Peyer's patch (tissue), 4 donors: ENCODE measurements at regions not wholly inside any gene's neighbourhood (a gene's known extent, or its start where the extent isn't known, plus 50 kb on each side); places are given as distances from the start of the nearest gene placed in this dataset.

Experiments used
- DNase-seq, 3 donors: peaks; one replicate each; pipeline ENCODE4 v3.0.0-alpha.2; 2017 to 2019
- H3K27ac ChIP-seq, 4 donors: fragments of 200-600 bp; sonication (generic); one replicate each; pipeline ENCODE4 v1.5.1; 2016 to 2019
- H3K27me3 ChIP-seq, 2 donors: fragments of 200-600 bp; sonication (generic); one replicate each; pipeline ENCODE4 v1.5.1; 2019
- H3K36me3 ChIP-seq, 3 donors: fragments of 200-600 bp; sonication (generic); one replicate each; pipeline ENCODE4 v1.5.1; 2016 to 2019
- H3K4me1 ChIP-seq, 4 donors: fragments of 200-600 bp; sonication (generic); one replicate each; pipeline ENCODE4 v1.5.1; 2016 to 2019
- H3K4me3 ChIP-seq, 4 donors: fragments of 200-600 bp; sonication (generic); 1 replicate in 3 of 4; 2 replicates in 1 of 4; pipeline ENCODE4 v1.5.1; 2016 to 2019; ENCODE audit warnings: mild to moderate bottlenecking in 1 of 4
- H3K9me3 ChIP-seq, 4 donors: fragments of 200-600 bp; sonication (generic); one replicate each; pipeline ENCODE4 v1.5.1; 2016 to 2019; ENCODE audit warnings: mild to moderate bottlenecking in 1 of 4
- CTCF ChIP-seq, 6 experiments: fragments of 450-650 bp in 4 of 6; fragments of 200-600 bp in 2 of 6; sonication (generic) in 1 of 6; IDR thresholded peaks; one replicate each; pipeline ENCODE4 v1.5.1; 2017 to 2019; ENCODE audit warnings: antibody characterized with exemption in 6 of 6, mild to moderate bottlenecking in 3 of 6, moderate library complexity in 1 of 6
- POLR2A ChIP-seq, 2 donors: fragments of 450-650 bp; IDR thresholded peaks; one replicate each; pipeline ENCODE4 v1.5.1; 2017; ENCODE audit warnings: antibody characterized with exemption in 2 of 2, mild to moderate bottlenecking in 2 of 2, moderate library complexity in 2 of 2

DNA sequence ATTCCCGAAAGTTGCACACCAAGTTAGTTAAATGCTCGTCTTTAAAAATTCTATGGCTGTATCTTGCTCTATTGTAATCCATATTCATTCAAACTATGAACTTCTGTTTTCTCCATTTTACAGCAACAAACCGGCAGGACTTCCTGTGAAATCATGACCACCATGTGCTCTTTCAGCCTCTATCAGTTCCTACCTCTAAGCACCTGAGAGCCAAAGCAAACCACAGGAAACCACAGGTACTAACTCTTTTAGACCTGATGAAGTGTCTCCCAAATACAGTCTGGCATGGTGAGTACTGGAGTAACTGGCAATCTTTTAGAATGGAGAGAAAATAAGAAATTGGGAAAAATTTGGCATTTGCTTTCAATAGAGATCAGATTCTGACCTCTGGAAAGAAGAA, 186.5 kb upstream of the SLITRK3 start:
- no peak for DNase-seq
- no peaks in the 10 kb centered on the region for H3K27me3 ChIP-seq
- TF ChIP-seq CTCF (IDR thresholded peaks at IDR 0.05) (no peak), POLR2A (IDR thresholded peaks at IDR 0.05) (no peak)
- no peaks in the 10 kb centered on the region for H3K36me3 ChIP-seq
- H3K4me3 ChIP-seq, result no peak overlapping the region
- H3K27ac ChIP-seq, result no peak overlapping the region
- H3K9me3 ChIP-seq, result no peaks in the 10 kb centered on the region
- H3K4me1 ChIP-seq, result no peaks in the 10 kb centered on the region

DNA sequence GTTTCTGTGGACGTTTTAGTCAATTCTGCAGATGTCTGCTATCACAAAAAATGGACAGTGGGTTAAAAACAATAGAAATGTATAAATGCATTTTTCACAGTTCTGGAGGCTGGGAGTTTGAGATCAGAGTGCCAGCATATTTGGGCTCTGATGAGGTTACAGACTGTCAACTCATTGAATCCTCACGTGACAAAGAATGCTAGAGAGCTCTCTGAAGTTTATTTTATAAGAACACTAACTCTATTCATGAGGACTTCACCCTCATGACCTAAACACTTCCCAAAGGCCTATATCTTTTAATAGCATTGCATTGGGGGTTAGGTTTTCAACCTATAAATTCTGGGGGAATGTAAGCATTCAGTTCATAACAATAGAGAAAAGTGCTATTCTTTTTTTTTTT, 182.6 kb upstream of the SLITRK3 start:
- H3K4me3 ChIP-seq, result no peak overlapping the region
- H3K4me1 ChIP-seq, result no peaks in the 10 kb centered on the region
- DNase-seq, result no peak
- H3K27me3 ChIP-seq, result no peaks in the 10 kb centered on the region
- H3K27ac ChIP-seq, result no peak overlapping the region
- H3K36me3 ChIP-seq, result no peaks in the 10 kb centered on the region
- TF ChIP-seq POLR2A (IDR thresholded peaks at IDR 0.05) (no peak), CTCF (IDR thresholded peaks at IDR 0.05) (no peak)
- no peaks in the 10 kb centered on the region for H3K9me3 ChIP-seq

DNA sequence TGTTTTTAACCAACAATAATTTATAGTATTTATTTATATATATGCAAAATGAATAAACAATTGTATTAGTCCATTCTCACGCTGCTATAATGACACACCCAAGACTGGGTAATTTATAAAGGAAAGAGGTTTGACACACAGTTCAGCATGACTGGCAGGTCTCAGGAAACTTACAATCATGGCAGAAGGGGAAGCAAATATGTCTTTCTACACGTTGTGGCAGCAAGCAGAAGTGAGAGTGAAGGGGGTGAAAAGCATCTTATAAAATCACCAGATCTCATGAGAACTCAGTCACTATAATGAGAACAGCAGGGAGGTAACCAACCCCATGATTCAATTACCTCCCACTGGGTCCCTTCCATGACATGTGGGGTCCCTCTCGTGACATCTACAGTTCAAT, 162.8 kb upstream of the SLITRK3 start:
- Histone ChIP-seq H3K4me1 (no peaks in the 10 kb centered on the region), H3K9me3 (no peaks in the 10 kb centered on the region), H3K27ac (no peak overlapping the region), H3K36me3 (no peaks in the 10 kb centered on the region), H3K4me3 (no peak overlapping the region), H3K27me3 (no peaks in the 10 kb centered on the region)
- no peak for DNase-seq
- no peak for TF ChIP-seq CTCF (IDR thresholded peaks at IDR 0.05)
- no peak for TF ChIP-seq POLR2A (IDR thresholded peaks at IDR 0.05)

- no peaks in the 10 kb centered on the region for H3K27me3 ChIP-seq
- H3K4me3 ChIP-seq, result no peak overlapping the region
- no peak for DNase-seq
- no peak overlapping the region for H3K27ac ChIP-seq
- no peaks in the 10 kb centered on the region for H3K9me3 ChIP-seq
- TF ChIP-seq POLR2A (IDR thresholded peaks at IDR 0.05) (no peak), CTCF (IDR thresholded peaks at IDR 0.05) (no peak)
- H3K4me1 ChIP-seq, result no peaks in the 10 kb centered on the region
- H3K36me3 ChIP-seq, result no peaks in the 10 kb centered on the region
Measured at GRCh38 chr3:165355316-165355715, 159.1 kb upstream of the SLITRK3 start.

DNA sequence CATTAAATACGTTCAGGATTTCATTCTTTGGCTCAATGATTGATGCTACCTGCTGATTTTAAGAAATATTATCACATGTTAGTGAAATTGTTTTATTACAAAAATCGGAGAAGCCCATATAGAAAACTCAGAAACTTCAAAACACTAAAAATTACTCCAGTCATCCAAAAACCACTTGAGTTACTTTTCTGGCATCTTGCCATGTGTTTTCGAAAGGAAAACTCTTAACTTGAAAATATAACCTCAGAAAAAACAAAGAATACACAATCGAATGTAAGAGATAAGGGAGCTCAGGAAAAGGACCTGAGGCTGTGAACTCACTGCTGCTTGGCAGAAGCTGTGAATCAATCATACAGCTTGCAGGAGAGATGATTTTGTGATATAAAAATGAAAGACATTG, 151.3 kb upstream of the SLITRK3 start:
- Histone ChIP-seq H3K9me3 (no peaks in the 10 kb centered on the region), H3K4me3 (no peak overlapping the region), H3K4me1 (no peaks in the 10 kb centered on the region), H3K36me3 (no peaks in the 10 kb centered on the region), H3K27me3 (no peaks in the 10 kb centered on the region), H3K27ac (no peak overlapping the region)
- DNase-seq, result no peak
- TF ChIP-seq CTCF (IDR thresholded peaks at IDR 0.05) (no peak), POLR2A (IDR thresholded peaks at IDR 0.05) (no peak)

- DNase-seq, result no peak
- Histone ChIP-seq H3K27ac (no peak overlapping the region), H3K9me3 (no peaks in the 10 kb centered on the region), H3K36me3 (no peaks in the 10 kb centered on the region), H3K4me3 (no peak overlapping the region), H3K4me1 (no peaks in the 10 kb centered on the region), H3K27me3 (no peaks in the 10 kb centered on the region)
- TF ChIP-seq POLR2A (IDR thresholded peaks at IDR 0.05), result no peak
- no peak for TF ChIP-seq CTCF (IDR thresholded peaks at IDR 0.05)
Measured at GRCh38 chr3:165346503-165346902, 150.3 kb upstream of the SLITRK3 start.
